GM21737 (cell line): ENCODE measurements at regions not wholly inside any gene's neighbourhood (a gene's known extent, or its start where the extent isn't known, plus 50 kb on each side); places are given as distances from the start of the nearest gene placed in this dataset.

Source experiments
- ATAC-seq: cut with Tn5 transposase; IDR thresholded peaks from one replicate; pipeline ENCODE4 v1.9.1; 2021; ENCODE audit warnings: mild to moderate bottlenecking, moderate library complexity; ENCODE audit not compliant: unreplicated experiment

- ATAC-seq: no peak
Observed at GRCh38 chr7:41312235-41312634, 390.7 kb downstream of the INHBA start.

GRCh38 chr7:41311301-41311700 is 391.6 kb downstream of the INHBA start:
- ATAC-seq: no peak

DNA sequence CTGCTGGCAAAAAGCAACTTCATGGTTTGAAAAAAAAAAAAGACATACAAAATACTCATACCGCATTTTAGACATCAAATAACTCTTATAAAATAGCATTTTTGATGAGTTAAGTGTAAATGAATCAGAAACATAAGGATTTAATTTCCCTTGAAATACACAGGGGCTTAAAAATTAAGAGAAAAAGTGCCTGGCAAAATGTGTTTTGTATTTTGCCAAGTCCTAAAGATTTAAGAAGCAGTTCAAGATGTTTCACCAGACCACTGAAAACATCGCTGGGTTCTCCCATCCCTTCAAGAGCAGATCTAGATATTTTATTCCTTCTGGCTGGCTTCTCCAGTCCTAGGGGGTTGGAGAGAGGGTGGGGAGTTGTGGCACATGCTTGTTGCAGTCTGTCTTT is 396.4 kb downstream of the INHBA start:
- ATAC-seq: no peak

- ATAC-seq: no peak
Observed at GRCh38 chr7:41305001-41305400, 397.9 kb downstream of the INHBA start.

GRCh38 chr7:41303709-41304108 is 399.2 kb downstream of the INHBA start:
- ATAC-seq: no peak

- ATAC-seq: no peak
Observed at GRCh38 chr7:41298409-41298808, 404.5 kb downstream of the INHBA start.

GRCh38 chr7:41297166-41297565 is 405.7 kb downstream of the INHBA start:
- no peak for ATAC-seq

GRCh38 chr7:41295455-41295815 is 407.5 kb downstream of the INHBA start:
- no peak for ATAC-seq

- no peak for ATAC-seq
Observed at GRCh38 chr7:41294556-41295454, 408.1 kb downstream of the INHBA start.

GRCh38 chr7:41292487-41292886 is 410.4 kb downstream of the INHBA start:
- no peak for ATAC-seq

GRCh38 chr7:41287559-41288335 is 415.1 kb downstream of the INHBA start:
- ATAC-seq: no peak

DNA sequence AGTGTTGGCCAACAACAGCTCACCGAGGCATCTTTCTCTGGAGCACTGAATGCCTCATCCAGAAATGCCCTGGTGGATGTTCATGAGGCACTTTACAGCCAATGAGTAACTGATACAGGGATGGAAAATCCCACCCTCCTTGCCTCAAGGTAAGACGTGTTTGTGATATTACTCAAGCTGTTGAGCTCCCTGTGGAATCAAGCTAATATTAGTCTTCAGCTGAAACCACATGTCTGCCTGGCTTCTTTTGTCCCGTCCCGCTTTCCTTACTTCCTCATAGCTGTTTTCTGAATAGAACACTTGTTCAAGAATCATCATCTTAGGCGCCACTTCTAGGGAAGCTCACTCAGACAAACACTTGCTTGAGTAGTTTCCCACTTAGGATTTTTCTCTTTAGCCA is 422.4 kb downstream of the INHBA start:
- no peak for ATAC-seq

- ATAC-seq: no peak
Observed at GRCh38 chr7:41277561-41277960, 425.3 kb downstream of the INHBA start.

- ATAC-seq: no peak
Observed at GRCh38 chr7:41275255-41275654, 427.6 kb downstream of the INHBA start.

GRCh38 chr7:41274179-41274578 is 428.7 kb downstream of the INHBA start:
- ATAC-seq: no peak

DNA sequence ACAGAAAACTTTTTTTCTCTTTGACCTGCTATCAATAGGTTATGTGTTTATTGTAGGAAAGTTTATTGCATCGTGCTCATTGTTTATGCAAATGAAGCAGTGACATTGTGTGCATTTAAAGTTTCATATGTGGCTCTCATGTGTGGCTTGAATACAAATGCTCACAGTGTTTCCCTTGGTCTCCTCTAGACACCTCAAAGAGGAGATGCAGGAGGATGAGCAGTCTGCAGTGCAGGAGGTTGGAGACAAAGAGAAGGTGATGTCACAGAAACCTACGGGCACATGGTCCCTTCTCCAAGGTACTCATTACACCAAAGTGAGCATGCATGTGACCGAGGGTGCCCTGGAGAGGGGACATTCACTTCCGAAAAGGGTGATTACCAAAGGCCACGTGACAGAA is 430.2 kb downstream of the INHBA start:
- no peak for ATAC-seq

DNA sequence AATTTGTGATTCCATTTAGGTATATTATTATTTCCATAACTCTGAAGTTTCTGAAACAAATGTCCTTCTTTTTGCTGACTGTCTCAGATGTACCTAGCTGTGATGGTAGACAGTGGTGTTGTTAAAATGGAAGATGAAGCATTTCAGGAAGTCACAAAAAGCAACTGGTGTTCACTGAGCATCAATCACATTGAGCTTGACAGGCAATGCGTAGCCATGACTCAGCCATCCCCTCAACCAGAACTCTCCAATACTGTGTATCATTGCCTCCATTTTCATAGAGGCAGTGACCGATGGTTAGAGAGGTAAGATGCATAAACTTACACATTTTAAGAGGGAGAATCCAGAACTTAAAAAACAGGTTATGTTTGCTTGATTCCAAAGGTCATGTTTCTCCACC is 434.0 kb downstream of the INHBA start:
- ATAC-seq: no peak

GRCh38 chr7:41261080-41261479 is 441.8 kb downstream of the INHBA start:
- ATAC-seq: no peak

DNA sequence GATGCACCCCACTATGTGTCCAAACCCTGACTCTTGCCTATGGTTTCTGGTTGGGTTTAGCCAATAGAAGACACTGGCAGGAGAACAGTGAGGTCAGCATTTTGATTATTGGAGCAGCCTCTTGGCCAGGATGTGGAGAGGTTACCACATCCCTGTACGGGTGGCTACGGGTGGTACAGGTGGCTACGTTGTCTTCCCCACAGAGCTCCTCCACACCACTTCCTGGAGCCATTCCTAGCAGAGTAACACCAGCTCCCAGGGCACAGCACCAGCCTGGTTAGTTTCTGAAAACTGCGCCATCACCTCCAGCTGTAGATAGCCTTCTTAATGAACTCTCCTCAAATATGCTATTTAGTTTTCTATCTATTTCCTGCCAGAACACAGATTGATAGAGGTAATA is 445.2 kb downstream of the INHBA start:
- no peak for ATAC-seq

- no peak for ATAC-seq
Observed at GRCh38 chr7:41256186-41256945, 446.5 kb downstream of the INHBA start.

DNA sequence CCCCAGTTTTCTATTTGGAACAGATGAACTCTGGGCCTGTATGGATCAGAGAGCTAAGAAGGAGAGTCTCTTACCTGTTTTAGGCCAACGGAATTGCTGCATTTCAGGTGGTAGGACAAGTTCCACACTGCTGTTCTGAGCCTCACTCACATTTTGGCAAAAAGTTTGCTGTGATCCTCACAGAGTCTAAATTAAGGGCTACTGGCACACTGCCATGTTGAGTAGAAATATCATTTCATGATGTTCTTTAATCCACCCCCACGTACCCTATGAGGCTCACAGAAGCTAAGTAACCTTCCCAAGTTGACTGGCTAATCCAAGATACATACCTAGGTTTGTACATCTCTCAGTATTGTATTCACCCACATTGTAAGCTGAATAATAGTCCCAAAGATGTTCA is 447.2 kb downstream of the INHBA start:
- no peak for ATAC-seq
